ENCODE measurements at regions not wholly inside any gene's neighbourhood (a gene's known extent, or its start where the extent isn't known, plus 50 kb on each side); places are given as distances from the start of the nearest gene placed in this dataset.

GRCh38 chr5:96324708-96325107, 108.3 kb downstream of the PCSK1 start:
- TF ChIP-seq CTCF (conservative IDR thresholded peaks at IDR 0.05) (no peak), EZH2 (IDR thresholded peaks at IDR 0.05; ENCODE audit: low read depth) (no peak)
